ENCODE measurements at regions not wholly inside any gene's neighbourhood (a gene's known extent, or its start where the extent isn't known, plus 50 kb on each side); places are given as distances from the start of the nearest gene placed in this dataset.

DNA sequence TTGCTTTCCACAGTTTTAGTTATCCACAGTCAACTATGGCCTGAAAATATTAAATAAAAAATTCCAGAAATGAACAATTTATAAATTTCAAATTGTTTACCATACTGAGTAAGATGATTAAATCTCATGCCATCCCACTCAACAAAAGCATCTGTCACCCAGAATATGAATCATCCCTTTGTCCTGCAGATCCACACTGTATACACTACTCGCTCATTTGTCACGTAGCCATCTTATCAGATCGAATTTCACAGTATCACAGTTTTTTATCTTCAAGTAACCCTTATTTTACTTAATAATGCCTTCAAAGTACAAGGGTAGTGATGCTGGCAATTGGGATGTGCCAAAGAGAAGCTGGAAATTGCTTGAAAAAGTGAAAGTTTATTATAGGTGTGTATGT, 291.8 kb upstream of the LRATD1 start:
- no peaks in the 10 kb centered on the region for H3K4me1 ChIP-seq
- intact Hi-C loops (cut with DNase I; ENCODE audit: low total_unique reads) = no loop called here
- no peaks in the 10 kb centered on the region for H3K36me3 ChIP-seq (ENCODE audit: low read depth, missing control alignments)
- WGBS, 2 donors = 85 to 95% methylated on average over 3 of the region's 3 CpGs
- H3K27me3 ChIP-seq = no peaks in the 10 kb centered on the region
- H3K27ac ChIP-seq = no peak overlapping the region
- no peak for TF ChIP-seq POLR2A (IDR thresholded peaks at IDR 0.05)
- TF ChIP-seq, protein P1, sequence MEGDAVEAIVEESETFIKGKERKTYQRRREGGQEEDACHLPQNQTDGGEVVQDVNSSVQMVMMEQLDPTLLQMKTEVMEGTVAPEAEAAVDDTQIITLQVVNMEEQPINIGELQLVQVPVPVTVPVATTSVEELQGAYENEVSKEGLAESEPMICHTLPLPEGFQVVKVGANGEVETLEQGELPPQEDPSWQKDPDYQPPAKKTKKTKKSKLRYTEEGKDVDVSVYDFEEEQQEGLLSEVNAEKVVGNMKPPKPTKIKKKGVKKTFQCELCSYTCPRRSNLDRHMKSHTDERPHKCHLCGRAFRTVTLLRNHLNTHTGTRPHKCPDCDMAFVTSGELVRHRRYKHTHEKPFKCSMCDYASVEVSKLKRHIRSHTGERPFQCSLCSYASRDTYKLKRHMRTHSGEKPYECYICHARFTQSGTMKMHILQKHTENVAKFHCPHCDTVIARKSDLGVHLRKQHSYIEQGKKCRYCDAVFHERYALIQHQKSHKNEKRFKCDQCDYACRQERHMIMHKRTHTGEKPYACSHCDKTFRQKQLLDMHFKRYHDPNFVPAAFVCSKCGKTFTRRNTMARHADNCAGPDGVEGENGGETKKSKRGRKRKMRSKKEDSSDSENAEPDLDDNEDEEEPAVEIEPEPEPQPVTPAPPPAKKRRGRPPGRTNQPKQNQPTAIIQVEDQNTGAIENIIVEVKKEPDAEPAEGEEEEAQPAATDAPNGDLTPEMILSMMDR (IDR thresholded peaks at IDR 0.05) = no peak
- no peak for DNase-seq
- no peak overlapping the region for H3K4me3 ChIP-seq
- H3K9me3 ChIP-seq = no peaks in the 10 kb centered on the region

DNA sequence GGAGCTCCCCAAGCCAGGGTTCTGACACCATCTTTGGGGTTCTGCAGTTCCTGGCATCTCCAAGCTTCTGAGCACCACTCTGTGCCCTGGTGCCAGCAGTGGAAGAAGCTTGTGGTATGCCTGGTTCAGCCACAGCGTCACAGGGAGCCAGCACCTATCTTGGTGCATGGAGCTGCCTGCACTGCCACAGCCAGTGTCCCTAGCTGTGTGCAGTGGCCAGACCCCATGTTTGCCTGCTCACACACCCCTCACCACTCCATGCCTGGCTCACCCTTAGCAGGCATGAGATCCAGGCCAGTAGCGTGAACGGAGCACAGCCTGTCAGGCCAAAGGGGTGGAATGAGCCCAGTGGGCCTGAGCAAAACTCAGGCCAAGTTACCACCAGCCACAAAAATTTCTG, 290.2 kb upstream of the LRATD1 start:
- H3K36me3 ChIP-seq (ENCODE audit: low read depth, missing control alignments) = no peaks in the 10 kb centered on the region
- H3K9me3 ChIP-seq = no peaks in the 10 kb centered on the region
- H3K4me1 ChIP-seq = no peaks in the 10 kb centered on the region
- 93 to 97% methylated on average over 2 to 3 of the region's 3 CpGs for WGBS, 2 donors
- TF ChIP-seq, protein P1 (IDR thresholded peaks at IDR 0.05) = no peak
- no peak for TF ChIP-seq POLR2A (IDR thresholded peaks at IDR 0.05)
- no peak overlapping the region for H3K27ac ChIP-seq
- intact Hi-C loops (cut with DNase I; ENCODE audit: low total_unique reads) = no loop called here
- no peak for DNase-seq
- H3K4me3 ChIP-seq = no peak overlapping the region
- H3K27me3 ChIP-seq = no peaks in the 10 kb centered on the region

DNA sequence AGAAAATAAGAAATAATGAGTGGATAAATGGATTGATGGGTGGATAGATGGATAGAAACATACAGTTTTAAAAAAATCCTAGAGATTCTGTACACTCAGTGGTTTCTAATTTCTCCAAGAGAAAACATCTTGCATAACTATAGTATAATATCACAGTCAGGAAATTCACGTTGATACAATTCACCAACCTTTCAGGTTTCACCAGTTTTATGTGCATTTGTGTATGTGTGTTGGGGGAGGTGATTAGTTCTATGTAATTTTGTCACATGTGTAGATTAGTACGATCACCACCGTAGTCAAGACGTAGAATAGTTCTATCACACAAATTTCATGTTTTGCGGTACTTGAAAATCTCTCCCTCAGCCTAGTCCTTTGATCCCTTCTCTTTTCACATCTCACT, 288.2 kb upstream of the LRATD1 start:
- H3K4me3 ChIP-seq = no peak overlapping the region
- TF ChIP-seq, protein P1 (IDR thresholded peaks at IDR 0.05) = no peak
- TF ChIP-seq POLR2A (IDR thresholded peaks at IDR 0.05) = no peak
- WGBS, 2 donors = 91 to 93% methylated on average over 5 of the region's 5 CpGs
- no peak overlapping the region for H3K27ac ChIP-seq
- H3K4me1 ChIP-seq = no peaks in the 10 kb centered on the region
- H3K9me3 ChIP-seq = no peaks in the 10 kb centered on the region
- H3K27me3 ChIP-seq = no peaks in the 10 kb centered on the region
- no peak for DNase-seq
- intact Hi-C loops (cut with DNase I; ENCODE audit: low total_unique reads) = no loop called here
- H3K36me3 ChIP-seq (ENCODE audit: low read depth, missing control alignments) = no peaks in the 10 kb centered on the region

DNA sequence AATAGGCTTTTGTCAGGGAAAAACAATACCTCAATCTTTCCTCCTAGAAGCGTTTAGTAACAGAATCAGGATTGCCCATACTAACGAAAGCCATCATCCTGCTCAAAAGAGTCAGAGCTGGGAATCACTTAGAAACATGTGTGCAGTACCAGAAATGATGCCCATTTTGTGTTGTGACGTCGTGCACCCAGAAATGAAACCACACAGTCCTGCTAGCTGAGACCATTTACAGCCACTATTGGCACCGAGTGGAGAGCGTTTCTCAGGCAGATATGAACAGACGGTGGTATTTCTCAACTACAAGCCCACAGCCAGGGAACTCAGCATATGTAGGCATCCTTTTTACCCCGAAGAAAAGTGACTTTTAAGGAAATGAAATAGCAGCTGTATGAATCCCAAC, 284.3 kb upstream of the LRATD1 start:
- Histone ChIP-seq H3K9me3 (no peaks in the 10 kb centered on the region), H3K4me1 (no peaks in the 10 kb centered on the region), H3K27me3 (no peaks in the 10 kb centered on the region), H3K4me3 (no peak overlapping the region), H3K27ac (no peak overlapping the region), H3K36me3 (ENCODE audit: low read depth, missing control alignments) (no peaks in the 10 kb centered on the region)
- 58 to 69% methylated on average over 8 of the region's 8 CpGs for WGBS, 2 donors
- DNase-seq = no peak
- TF ChIP-seq, protein P1 (IDR thresholded peaks at IDR 0.05) = no peak
- no peak for TF ChIP-seq POLR2A (IDR thresholded peaks at IDR 0.05)
- intact Hi-C loops (cut with DNase I; ENCODE audit: low total_unique reads) = no loop called here

DNA sequence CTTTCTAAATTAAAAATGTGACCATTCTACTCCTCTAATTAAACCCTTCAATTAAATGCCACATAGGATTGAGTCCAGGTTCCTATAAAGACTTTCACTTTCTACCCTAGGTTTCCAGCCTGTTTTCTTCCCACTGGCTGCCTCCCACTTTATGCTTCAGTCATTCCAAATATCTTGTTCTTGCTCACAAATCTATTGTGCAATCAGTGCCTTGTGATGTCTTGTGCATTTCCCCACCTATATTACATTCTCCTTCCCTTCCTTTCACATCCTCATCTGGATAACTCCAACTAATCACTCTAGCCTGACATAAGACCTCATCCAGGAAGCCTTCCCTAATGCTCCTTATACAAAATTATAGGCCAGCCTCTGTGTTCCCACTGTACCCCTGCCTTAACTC, 281.7 kb upstream of the LRATD1 start:
- TF ChIP-seq, protein P1 (IDR thresholded peaks at IDR 0.05) = no peak
- no peak for TF ChIP-seq POLR2A (IDR thresholded peaks at IDR 0.05)
- no peak for DNase-seq
- H3K4me1 ChIP-seq = no peaks in the 10 kb centered on the region
- no peaks in the 10 kb centered on the region for H3K36me3 ChIP-seq (ENCODE audit: low read depth, missing control alignments)
- H3K27me3 ChIP-seq = no peaks in the 10 kb centered on the region
- no peak overlapping the region for H3K27ac ChIP-seq
- H3K9me3 ChIP-seq = no peaks in the 10 kb centered on the region
- intact Hi-C loops (cut with DNase I; ENCODE audit: low total_unique reads) = no loop called here
- no peak overlapping the region for H3K4me3 ChIP-seq

All from testis (tissue), 2 donors.